Duodenal mucosa (tissue), 2 donors: ENCODE measurements at regions not wholly inside any gene's neighbourhood (a gene's known extent, or its start where the extent isn't known, plus 50 kb on each side); places are given as distances from the start of the nearest gene placed in this dataset.

Source experiments
- H3K27ac ChIP-seq: one replicate; pipeline ENCODE4 v1.7.0; 2013; ENCODE audit warnings: low read depth, low read length
- H3K27me3 ChIP-seq, 2 donors: one replicate each; pipeline ENCODE4 v1.7.0; 2013; ENCODE audit warnings: low read length in 2 of 2, control low read depth in 1 of 2; ENCODE audit not compliant: insufficient read depth in 2 of 2, control insufficient read depth in 1 of 2
- H3K36me3 ChIP-seq, 2 donors: one replicate each; pipeline ENCODE4 v1.7.0; 2013; ENCODE audit warnings: low read length in 2 of 2, control low read depth in 1 of 2; ENCODE audit not compliant: insufficient read depth in 2 of 2, control insufficient read depth in 1 of 2
- H3K4me1 ChIP-seq, 2 donors: one replicate each; pipeline ENCODE4 v1.7.0; 2013; ENCODE audit warnings: low read length in 2 of 2, control low read depth in 1 of 2; ENCODE audit not compliant: insufficient read depth in 2 of 2, control insufficient read depth in 1 of 2
- H3K4me3 ChIP-seq, 2 donors: one replicate each; pipeline ENCODE4 v1.7.0; 2013; ENCODE audit warnings: low read length in 2 of 2, low read depth in 1 of 2
- H3K9ac ChIP-seq, 2 donors: one replicate each; pipeline ENCODE4 v1.7.0; 2013; ENCODE audit warnings: low read length in 2 of 2, low read depth in 1 of 2
- H3K9me3 ChIP-seq, 2 donors: one replicate each; pipeline ENCODE4 v1.7.0; 2013; ENCODE audit warnings: low read length in 2 of 2, control low read depth in 1 of 2; ENCODE audit not compliant: control insufficient read depth in 1 of 2

DNA sequence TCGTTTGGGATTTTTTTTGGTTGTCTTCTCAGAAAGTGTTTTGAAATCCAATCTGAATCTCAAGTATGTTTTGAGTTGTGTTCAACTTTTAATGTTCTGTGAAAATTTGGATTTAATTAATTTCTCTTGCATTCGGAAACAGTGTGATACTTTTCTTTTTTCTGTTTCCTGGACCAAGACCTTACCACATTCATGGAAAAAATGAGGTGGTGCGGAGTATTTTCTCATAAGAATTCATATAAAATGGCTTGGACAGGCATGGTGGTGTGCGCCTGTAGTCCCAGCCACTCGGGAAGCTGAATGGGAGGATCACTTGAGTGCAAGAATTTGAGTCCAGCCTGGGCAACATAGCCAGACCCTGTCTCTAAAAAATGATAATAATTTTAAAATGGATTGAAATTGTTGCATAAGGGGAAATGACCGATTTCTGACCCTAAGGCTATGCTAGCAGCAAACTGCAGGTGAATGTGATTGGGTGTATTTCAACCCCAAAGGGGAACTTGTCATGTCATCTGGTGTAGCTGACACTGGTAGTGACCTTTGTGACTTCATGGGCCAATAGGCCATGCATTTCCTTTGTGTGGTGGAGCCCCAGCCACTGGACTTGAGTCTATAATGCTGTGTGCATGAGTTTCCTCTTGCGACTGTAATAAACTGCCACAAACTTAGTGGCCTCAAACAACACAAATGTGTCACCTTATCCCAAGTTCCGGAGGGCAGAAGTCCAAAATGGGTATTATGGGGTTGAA, 123.5 kb upstream of the RFLNA start:
- no peaks in the 10 kb centered on the region for H3K9me3 ChIP-seq
- H3K4me1 ChIP-seq: no peaks in the 10 kb centered on the region
- H3K36me3 ChIP-seq: no peaks in the 10 kb centered on the region
- no peak overlapping the region for H3K4me3 ChIP-seq
- H3K27ac ChIP-seq: no peak overlapping the region
- H3K9ac ChIP-seq: no peak overlapping the region
- no peaks in the 10 kb centered on the region for H3K27me3 ChIP-seq

DNA sequence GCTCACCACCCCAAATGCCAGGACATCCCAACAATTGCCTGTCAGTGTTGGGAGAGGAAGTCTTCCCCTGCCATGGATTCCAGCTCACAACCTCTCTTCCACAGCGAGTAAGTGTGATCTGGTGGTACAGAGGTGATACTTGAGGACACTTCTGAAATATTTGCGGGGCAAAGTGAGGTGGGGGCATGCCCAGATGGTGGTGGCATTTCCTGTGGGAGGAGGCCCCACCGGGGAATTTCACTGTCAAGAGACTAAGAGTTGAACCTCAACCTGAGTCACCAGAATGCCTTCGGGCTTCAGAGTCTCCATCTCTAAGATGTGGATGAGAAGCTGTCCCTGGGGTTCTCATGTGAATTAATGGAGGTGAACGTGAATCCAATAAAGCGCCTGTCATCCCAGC, 122.3 kb upstream of the RFLNA start:
- Histone ChIP-seq H3K27ac (no peak overlapping the region), H3K36me3 (no peaks in the 10 kb centered on the region), H3K9ac (no peak overlapping the region), H3K27me3 (no peaks in the 10 kb centered on the region), H3K4me1 (no peaks in the 10 kb centered on the region), H3K4me3 (no peak overlapping the region), H3K9me3 (no peaks in the 10 kb centered on the region)

DNA sequence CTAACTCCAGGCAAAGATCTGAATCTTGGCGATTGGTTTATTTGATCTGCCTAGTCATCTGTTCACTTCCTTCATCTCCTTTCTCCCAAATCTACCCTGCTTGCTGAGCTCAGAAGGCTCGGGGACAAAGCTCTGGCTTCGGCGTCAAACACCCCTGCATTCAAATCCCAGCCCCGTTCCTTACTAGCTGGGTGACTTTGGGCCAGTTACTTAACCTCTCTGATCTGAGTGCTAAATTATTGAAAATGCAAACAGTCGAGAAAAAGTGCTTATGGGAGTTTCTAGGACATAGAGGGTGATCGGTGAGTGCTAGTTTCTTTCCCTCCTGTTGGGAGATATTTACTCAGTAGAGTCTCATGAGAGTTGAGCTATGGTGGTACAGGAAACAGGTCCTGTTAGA, 121.2 kb upstream of the RFLNA start:
- Histone ChIP-seq H3K9me3 (no peaks in the 10 kb centered on the region), H3K4me1 (no peaks in the 10 kb centered on the region)

DNA sequence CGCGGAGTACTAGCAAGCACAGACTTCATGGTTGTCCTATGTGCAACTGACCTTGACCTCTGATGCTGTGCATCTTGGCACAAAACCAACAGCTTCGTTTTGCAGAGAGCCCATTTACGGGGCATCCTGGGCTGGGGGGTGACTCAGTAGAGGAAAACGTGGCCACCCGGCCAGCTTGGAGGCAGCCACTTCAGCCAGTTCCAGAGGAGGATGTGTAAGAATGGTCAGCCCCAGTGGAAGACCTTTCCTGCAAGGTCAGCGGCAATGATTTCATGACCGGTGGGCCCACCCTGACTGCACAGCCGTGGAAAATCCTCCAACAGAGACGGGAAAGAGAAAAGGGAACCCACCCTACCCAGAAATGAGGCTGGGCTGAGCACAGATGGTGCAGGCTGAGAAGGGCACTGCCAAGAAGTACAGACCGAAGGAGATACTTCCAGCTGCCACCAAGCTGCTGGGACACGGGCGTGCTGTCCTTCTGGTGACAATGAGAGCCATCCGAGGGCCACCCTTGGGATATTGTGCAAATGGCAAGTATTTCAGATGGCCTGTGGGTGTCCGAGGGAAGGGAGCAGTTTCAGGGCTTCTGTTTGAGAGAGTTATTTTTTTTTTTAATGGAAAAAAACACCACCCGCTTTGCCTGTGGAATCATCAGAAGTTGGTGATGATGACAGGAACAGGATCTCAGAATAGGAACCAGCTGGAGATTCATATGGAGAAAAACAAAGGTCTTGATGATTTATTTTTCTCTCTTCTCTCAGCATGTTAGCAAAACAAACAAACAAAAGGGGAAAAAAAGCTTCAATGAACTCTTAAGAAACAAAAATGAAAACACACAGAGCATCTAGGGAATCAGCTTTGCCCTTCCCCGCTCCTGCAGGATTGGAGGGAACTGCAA, 120.2 kb upstream of the RFLNA start:
- Histone ChIP-seq H3K27me3 (no peaks in the 10 kb centered on the region), H3K27ac (no peak overlapping the region), H3K36me3 (no peaks in the 10 kb centered on the region), H3K4me1 (no peaks in the 10 kb centered on the region), H3K9ac (no peak overlapping the region), H3K9me3 (no peaks in the 10 kb centered on the region), H3K4me3 (no peak overlapping the region)

More for the DNA sequence above, 121.2 kb upstream of the RFLNA start:
- H3K27me3 ChIP-seq: no peaks in the 10 kb centered on the region
- no peaks in the 10 kb centered on the region for H3K36me3 ChIP-seq
- H3K27ac ChIP-seq: no peak overlapping the region
- no peak overlapping the region for H3K4me3 ChIP-seq
- H3K9ac ChIP-seq: no peak overlapping the region

DNA sequence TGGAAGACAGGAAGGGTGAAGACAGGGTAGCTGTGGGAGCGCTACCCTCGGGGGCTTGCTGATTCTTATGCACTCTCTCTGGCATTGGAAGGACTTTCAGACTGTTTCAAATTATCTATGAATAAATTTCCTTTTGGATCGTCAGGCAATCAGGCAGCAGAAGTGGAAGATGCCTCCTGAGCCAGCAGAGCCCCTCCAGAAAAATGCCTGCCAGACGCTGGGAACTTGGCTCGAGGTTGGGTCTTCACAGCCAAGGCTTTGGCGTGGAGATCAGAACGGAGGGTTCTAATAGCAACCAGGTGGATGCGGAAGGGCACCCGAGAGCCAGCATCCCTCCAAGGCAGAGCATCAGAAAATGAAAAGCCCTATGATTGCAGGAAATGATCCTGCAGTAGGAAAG, 119.2 kb upstream of the RFLNA start:
- no peaks in the 10 kb centered on the region for H3K36me3 ChIP-seq
- H3K27me3 ChIP-seq: no peaks in the 10 kb centered on the region
- H3K27ac ChIP-seq: no peak overlapping the region
- H3K9me3 ChIP-seq: no peaks in the 10 kb centered on the region
- no peak overlapping the region for H3K4me3 ChIP-seq
- H3K4me1 ChIP-seq: no peaks in the 10 kb centered on the region
- H3K9ac ChIP-seq: no peak overlapping the region

DNA sequence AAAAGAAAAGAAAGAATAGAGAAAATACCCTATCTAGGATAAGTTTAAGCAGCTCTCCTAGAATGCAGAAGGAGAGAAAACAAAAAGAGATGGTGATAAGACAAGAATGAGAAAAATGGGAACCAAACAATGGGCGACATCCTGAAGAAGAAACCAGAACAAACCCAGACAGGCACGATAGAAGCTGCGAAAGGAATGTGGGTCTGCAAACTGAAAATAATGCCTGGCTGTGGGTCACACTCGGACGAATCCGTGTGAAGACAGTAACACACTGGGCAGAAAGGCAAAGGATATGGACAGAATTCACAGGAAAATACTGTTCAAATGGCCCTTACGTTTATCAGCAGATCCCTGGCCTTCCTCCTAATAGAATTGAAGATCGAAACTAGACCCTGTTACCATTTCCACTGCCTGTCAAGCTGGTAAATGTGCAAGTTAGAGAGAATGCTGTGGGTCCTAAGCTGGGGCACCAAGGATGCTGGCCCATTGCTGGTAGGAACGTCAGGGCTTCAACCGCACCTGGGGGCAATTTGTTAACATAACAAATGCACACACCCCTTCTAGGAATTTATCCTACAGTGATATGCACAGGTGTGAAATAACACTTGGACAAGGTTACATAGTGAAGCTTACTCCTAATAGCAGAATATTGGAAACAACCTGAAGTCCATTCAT, 117.5 kb upstream of the RFLNA start:
- Histone ChIP-seq H3K4me1 (no peaks in the 10 kb centered on the region), H3K36me3 (no peaks in the 10 kb centered on the region), H3K27me3 (no peaks in the 10 kb centered on the region), H3K4me3 (no peak overlapping the region), H3K27ac (no peak overlapping the region), H3K9ac (no peak overlapping the region), H3K9me3 (no peaks in the 10 kb centered on the region)

DNA sequence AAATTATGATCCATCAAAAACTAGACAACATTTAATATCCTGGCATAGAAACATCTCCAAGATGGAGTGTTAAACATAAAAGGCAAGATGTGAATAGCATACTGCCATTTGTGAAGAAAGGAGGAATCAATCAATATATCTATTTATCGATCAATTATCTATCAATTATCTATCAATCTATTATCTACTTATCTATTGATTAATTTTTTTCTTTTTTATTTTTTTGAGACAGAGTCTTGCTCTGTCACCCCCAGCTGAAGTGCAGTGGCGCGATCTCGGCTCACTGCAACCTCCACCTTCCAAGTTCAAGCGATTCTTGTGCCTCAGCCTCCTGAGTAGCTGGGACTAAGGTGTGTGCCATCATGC, 117.0 kb upstream of the RFLNA start:
- Histone ChIP-seq H3K4me3 (no peak overlapping the region), H3K9me3 (no peaks in the 10 kb centered on the region), H3K27me3 (no peaks in the 10 kb centered on the region), H3K4me1 (no peaks in the 10 kb centered on the region), H3K9ac (no peak overlapping the region), H3K36me3 (no peaks in the 10 kb centered on the region), H3K27ac (no peak overlapping the region)

DNA sequence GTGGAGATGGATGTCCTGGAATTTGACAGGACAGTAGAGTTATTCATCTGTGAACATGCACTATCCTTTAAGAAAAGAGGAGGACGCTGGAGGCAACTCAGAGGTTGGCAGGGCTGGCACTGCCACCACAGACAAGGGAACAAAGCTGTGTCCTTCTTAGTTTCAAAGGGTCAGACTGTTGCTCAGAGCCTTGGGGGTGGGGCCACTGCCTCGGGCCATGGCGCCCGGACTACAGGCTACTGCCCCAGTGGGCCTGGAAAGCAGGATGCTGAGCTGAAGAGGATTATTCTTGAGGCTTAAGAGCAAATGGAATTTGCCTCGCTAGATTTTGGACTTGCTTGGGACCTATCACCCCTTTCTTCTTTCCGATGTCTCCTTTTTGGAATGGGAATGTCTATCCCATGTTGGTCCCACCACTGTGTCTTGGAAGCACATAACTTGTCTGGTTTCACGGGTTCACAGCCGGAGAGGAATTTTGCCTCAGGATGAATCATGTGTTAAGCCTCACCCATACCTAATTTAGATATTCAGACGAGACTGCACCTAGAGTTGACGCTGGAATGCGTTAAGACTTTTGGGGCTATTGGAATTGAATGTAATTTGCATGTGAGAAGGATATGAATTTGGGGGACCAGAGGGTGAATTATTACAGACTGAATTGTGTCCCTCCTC, 114.8 kb upstream of the RFLNA start:
- Histone ChIP-seq H3K36me3 (no peaks in the 10 kb centered on the region), H3K27me3 (no peaks in the 10 kb centered on the region), H3K9me3 (no peaks in the 10 kb centered on the region), H3K4me3 (no peak overlapping the region), H3K4me1 (no peaks in the 10 kb centered on the region), H3K9ac (no peak overlapping the region), H3K27ac (no peak overlapping the region)

DNA sequence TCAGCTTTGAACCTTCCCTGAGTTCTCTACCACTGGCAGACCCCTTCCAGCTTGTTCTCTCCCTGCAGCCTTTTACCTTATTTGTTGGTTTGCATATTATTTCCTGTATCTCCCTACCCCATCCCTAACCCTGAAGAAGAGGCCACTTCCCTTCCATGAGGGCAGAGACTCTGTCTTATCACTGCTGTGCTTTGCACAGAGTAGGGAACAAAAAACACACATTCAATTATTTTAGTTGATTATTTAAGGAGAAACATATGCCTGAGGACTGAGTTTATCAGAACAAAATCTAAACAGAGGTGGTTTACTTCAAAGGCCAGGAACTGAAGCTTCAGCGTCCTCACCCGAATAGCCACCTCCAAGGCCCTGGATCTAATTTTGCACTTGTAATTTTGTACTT, 111.7 kb upstream of the RFLNA start:
- Histone ChIP-seq H3K9ac (no peak overlapping the region), H3K4me3 (no peak overlapping the region), H3K36me3 (no peaks in the 10 kb centered on the region), H3K27ac (no peak overlapping the region), H3K4me1 (peaks cover 0 to 3% of the 10 kb centered on the region in 2 donors), H3K27me3 (no peaks in the 10 kb centered on the region), H3K9me3 (no peaks in the 10 kb centered on the region)

DNA sequence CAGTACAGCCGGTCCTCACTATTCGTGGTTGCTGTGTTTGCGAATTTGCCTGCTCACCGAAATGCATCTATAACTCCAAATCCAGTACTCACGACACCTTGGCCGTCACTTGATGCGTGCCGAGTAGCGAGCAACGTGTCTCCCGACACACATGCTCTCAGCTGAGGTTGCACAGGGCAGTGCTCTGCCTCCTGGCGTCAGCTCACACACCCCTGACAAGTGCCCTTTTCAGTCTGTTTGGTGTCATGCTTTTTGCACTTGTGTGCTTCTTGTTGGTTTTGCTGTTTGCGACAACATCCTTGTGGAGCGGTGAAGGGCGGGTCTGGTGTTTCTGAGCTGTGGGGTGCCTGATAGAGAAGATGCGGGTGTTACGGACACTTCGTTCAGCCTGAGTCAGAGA, 110.4 kb upstream of the RFLNA start:
- Histone ChIP-seq H3K9ac (no peak overlapping the region), H3K4me1 (peaks cover 0 to 6% of the 10 kb centered on the region in 2 donors), H3K36me3 (no peaks in the 10 kb centered on the region), H3K4me3 (no peak overlapping the region), H3K27me3 (no peaks in the 10 kb centered on the region), H3K9me3 (no peaks in the 10 kb centered on the region), H3K27ac (no peak overlapping the region)
